ENCODE measurements at regions not wholly inside any gene's neighbourhood (a gene's known extent, or its start where the extent isn't known, plus 50 kb on each side); places are given as distances from the start of the nearest gene placed in this dataset.

GRCh38 chr7:157073949-157074624 is 63.6 kb upstream of the MNX1 start:
- BruUV-seq (replicated peaks): no TSS peak
- H3K27ac ChIP-seq (ENCODE audit: control insufficient read depth, insufficient read depth): no peak overlapping the region
- WGBS (ENCODE audit: insufficient coverage, insufficient replicate concordance, low lambda C conversion rate, missing lambda C conversion rate): 68% methylated on average over 7 of the region's 7 CpGs
- no peaks in the 10 kb centered on the region for H4K20me1 ChIP-seq (ENCODE audit: control insufficient read depth, insufficient read depth)
- no peaks in the 10 kb centered on the region for H3K4me1 ChIP-seq (ENCODE audit: control insufficient read depth, insufficient read depth, low read length)
- no peak overlapping the region for H3K4me3 ChIP-seq
- no peak for ATAC-seq
- CTCF ChIA-PET: no interaction called here
- RAD21 ChIA-PET (ENCODE audit: unreplicated experiment): no interaction called here
- intact Hi-C loops (cut with micrococcal nuclease; ENCODE audit: unreplicated experiment) (no loop called here), in situ Hi-C loops (cut with MboI) (no loop called here)
- H3K9me3 ChIP-seq (replicated peaks; ENCODE audit: control insufficient read depth, insufficient read depth, low read length): no peaks in the 10 kb centered on the region
- SMC1A ChIA-PET (ENCODE audit: uncharacterized antibody, unreplicated experiment): no interaction called here
- no peaks in the 10 kb centered on the region for H3K79me2 ChIP-seq (ENCODE audit: control insufficient read depth, insufficient read depth, low read length)
- no peak overlapping the region for H3K9ac ChIP-seq (ENCODE audit: control insufficient read depth, insufficient read depth, low read length)
- no peak for DNase-seq (ENCODE audit: low read depth, low spot score)
- H3K27me3 ChIP-seq (replicated peaks in 1 of 2; ENCODE audit: control insufficient read depth in 2 of 2, insufficient read depth in 2 of 2, low read length in 1 of 2): peaks cover 2 to 4% of the 10 kb centered on the region in 2 experiments; a peak in 3 of 4 replicates
- POLR2A ChIA-PET: no interaction called here
- no peak overlapping the region for H3K4me2 ChIP-seq (ENCODE audit: control insufficient read depth, insufficient read depth)
- FAIRE-seq: no peak
- TF ChIP-seq ZBTB11 (CRISPR knock-in tag; IDR thresholded peaks at IDR 0.05): no peak
- TF ChIP-seq ZSCAN29 (IDR thresholded peaks at IDR 0.05): no peak
- no peak for TF ChIP-seq STAT3 (IDR thresholded peaks at IDR 0.05; ENCODE audit: low read depth, low read length)
- TF ChIP-seq SREBF1 (IDR thresholded peaks at IDR 0.05; ENCODE audit: low read length): no peak
- no peak for TF ChIP-seq USF2 (IDR thresholded peaks at IDR 0.05; ENCODE audit: borderline replicate concordance, low read depth, low read length)
- no peak for TF ChIP-seq SMARCA5 (IDR thresholded peaks at IDR 0.05)
- TF ChIP-seq YY1 (IDR thresholded peaks at IDR 0.05; ENCODE audit: low read depth, low read length): no peak
- no peak for TF ChIP-seq MYB (IDR thresholded peaks at IDR 0.05; ENCODE audit: borderline replicate concordance, low read depth, low read length)
- no peak for TF ChIP-seq ZBTB4 (CRISPR knock-in tag; IDR thresholded peaks at IDR 0.05)
- no peak for TF ChIP-seq SMC3 (IDR thresholded peaks at IDR 0.05; ENCODE audit: borderline replicate concordance, low read length)
- TF ChIP-seq KLF5 (IDR thresholded peaks at IDR 0.05; ENCODE audit: partially characterized antibody): no peak
- H2AFZ ChIP-seq (ENCODE audit: control insufficient read depth, low read depth, low read length): no peak overlapping the region
- H3K36me3 ChIP-seq (ENCODE audit: control insufficient read depth in 2 of 2, insufficient read depth in 2 of 2, low read length in 1 of 2): no peaks in the 10 kb centered on the region
